Thyroid gland (tissue), 4 donors: ENCODE measurements at regions not wholly inside any gene's neighbourhood (a gene's known extent, or its start where the extent isn't known, plus 50 kb on each side); places are given as distances from the start of the nearest gene placed in this dataset.

ENCODE experiments used
- POLR2A ChIP-seq, 2 donors: fragments of 450-650 bp; IDR thresholded peaks; one replicate each; pipeline ENCODE4 v1.6.1; 2017; ENCODE audit warnings: antibody characterized with exemption in 2 of 2, mild to moderate bottlenecking in 2 of 2, moderate library complexity in 1 of 2
- TF ChIP-seq, protein P1 (sequence below), 6 experiments: fragments of 200-600 bp in 3 of 6; fragments of 450-650 bp in 3 of 6; sonication (generic) in 3 of 6; IDR thresholded peaks; one replicate each; pipeline ENCODE4 v1.5.1; 2016 to 2019; ENCODE audit warnings: antibody characterized with exemption in 6 of 6, mild to moderate bottlenecking in 2 of 6, inconsistent platforms in 1 of 6, moderate library complexity in 1 of 6

DNA sequence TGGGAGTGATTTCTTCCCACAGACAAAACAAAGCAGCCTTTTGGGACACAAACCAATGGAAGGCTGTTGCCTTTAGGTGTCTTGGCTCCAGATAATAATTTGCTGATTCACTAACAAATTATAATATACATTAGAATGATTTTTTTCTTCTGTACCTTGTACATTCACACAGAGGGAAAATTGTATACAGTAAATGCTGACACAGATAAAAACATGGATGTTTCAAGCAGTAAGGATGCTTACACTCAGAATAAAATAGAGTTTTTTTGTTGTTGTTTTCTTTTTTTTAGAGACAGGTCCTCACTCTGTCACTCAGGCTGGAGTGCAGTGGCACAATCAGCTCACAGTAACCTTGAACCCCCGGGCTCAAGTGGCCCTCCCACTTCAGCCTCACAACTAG lies 109.2 kb upstream of the TRPC6 start:
- TF ChIP-seq, protein P1, sequence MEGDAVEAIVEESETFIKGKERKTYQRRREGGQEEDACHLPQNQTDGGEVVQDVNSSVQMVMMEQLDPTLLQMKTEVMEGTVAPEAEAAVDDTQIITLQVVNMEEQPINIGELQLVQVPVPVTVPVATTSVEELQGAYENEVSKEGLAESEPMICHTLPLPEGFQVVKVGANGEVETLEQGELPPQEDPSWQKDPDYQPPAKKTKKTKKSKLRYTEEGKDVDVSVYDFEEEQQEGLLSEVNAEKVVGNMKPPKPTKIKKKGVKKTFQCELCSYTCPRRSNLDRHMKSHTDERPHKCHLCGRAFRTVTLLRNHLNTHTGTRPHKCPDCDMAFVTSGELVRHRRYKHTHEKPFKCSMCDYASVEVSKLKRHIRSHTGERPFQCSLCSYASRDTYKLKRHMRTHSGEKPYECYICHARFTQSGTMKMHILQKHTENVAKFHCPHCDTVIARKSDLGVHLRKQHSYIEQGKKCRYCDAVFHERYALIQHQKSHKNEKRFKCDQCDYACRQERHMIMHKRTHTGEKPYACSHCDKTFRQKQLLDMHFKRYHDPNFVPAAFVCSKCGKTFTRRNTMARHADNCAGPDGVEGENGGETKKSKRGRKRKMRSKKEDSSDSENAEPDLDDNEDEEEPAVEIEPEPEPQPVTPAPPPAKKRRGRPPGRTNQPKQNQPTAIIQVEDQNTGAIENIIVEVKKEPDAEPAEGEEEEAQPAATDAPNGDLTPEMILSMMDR (IDR thresholded peaks at IDR 0.05) = no peak
- no peak for TF ChIP-seq POLR2A (IDR thresholded peaks at IDR 0.05)
